ENCODE measurements at regions not wholly inside any gene's neighbourhood (a gene's known extent, or its start where the extent isn't known, plus 50 kb on each side); places are given as distances from the start of the nearest gene placed in this dataset.
"Not testable (repeated sequence)": the region's sequence is repeated elsewhere in the genome, so short reads cannot be mapped to it uniquely, and the experiment has no call there.

- H3K27ac ChIP-seq; H3K4me1 ChIP-seq; H3K27me3 ChIP-seq; H3K9me3 ChIP-seq; H3K36me3 ChIP-seq (ENCODE audit: low read depth, missing control alignments); DNase-seq; intact Hi-C loops (cut with DNase I; ENCODE audit: low total_unique reads); H3K4me3 ChIP-seq: not testable (repeated sequence)
- WGBS, 2 donors = 51 to 53% methylated on average over 5 of the region's 5 CpGs
Measured at GRCh38 chr11:49562262-49562661, 353.9 kb upstream of the FOLH1 start.

- intact Hi-C loops (cut with DNase I; ENCODE audit: low total_unique reads) = not testable (repeated sequence)
Measured at GRCh38 chr11:49579492-49579891, 371.1 kb upstream of the FOLH1 start.

GRCh38 chr11:49585495-49585894 lies 366.7 kb upstream of the OR4C13 start:
- DNase-seq; H3K27ac ChIP-seq; H3K9me3 ChIP-seq; H3K4me1 ChIP-seq; intact Hi-C loops (cut with DNase I; ENCODE audit: low total_unique reads); H3K4me3 ChIP-seq; H3K36me3 ChIP-seq (ENCODE audit: low read depth, missing control alignments); H3K27me3 ChIP-seq: not testable (repeated sequence)
- 25 to 34% methylated on average over 2 of the region's 2 CpGs for WGBS, 2 donors

More at GRCh38 chr11:49579492-49579891, 371.1 kb upstream of the FOLH1 start:
- 59 to 60% methylated on average over 4 of the region's 4 CpGs for WGBS, 2 donors
- H3K9me3 ChIP-seq; H3K4me1 ChIP-seq; H3K27me3 ChIP-seq; H3K4me3 ChIP-seq; DNase-seq; H3K36me3 ChIP-seq (ENCODE audit: low read depth, missing control alignments); H3K27ac ChIP-seq: not testable (repeated sequence)

- DNase-seq; H3K4me3 ChIP-seq; H3K4me1 ChIP-seq; H3K36me3 ChIP-seq (ENCODE audit: low read depth, missing control alignments); intact Hi-C loops (cut with DNase I; ENCODE audit: low total_unique reads); H3K9me3 ChIP-seq; H3K27ac ChIP-seq; H3K27me3 ChIP-seq: not testable (repeated sequence)
Measured at GRCh38 chr11:49608892-49609291, 343.3 kb upstream of the OR4C13 start.

- intact Hi-C loops (cut with DNase I; ENCODE audit: low total_unique reads); H3K4me1 ChIP-seq; H3K9me3 ChIP-seq; H3K27me3 ChIP-seq; H3K4me3 ChIP-seq; H3K36me3 ChIP-seq (ENCODE audit: low read depth, missing control alignments); DNase-seq; H3K27ac ChIP-seq: not testable (repeated sequence)
- WGBS, 2 donors = 0 to 47% methylated on average over 1 of the region's 1 CpG
Measured at GRCh38 chr11:49623872-49624271, 328.3 kb upstream of the OR4C13 start.

- H3K9me3 ChIP-seq; H3K4me3 ChIP-seq; H3K4me1 ChIP-seq; H3K36me3 ChIP-seq (ENCODE audit: low read depth, missing control alignments); H3K27ac ChIP-seq; H3K27me3 ChIP-seq; intact Hi-C loops (cut with DNase I; ENCODE audit: low total_unique reads): not testable (repeated sequence)
- peak; percentile 17 for DNase-seq
- 32 to 63% methylated on average over 2 of the region's 2 CpGs for WGBS, 2 donors
Measured at GRCh38 chr11:49670705-49671104, 281.5 kb upstream of the OR4C13 start.

- H3K4me1 ChIP-seq; DNase-seq; H3K36me3 ChIP-seq (ENCODE audit: low read depth, missing control alignments); H3K4me3 ChIP-seq; intact Hi-C loops (cut with DNase I; ENCODE audit: low total_unique reads); H3K9me3 ChIP-seq; H3K27me3 ChIP-seq; H3K27ac ChIP-seq: not testable (repeated sequence)
- WGBS, 2 donors = 44 to 75% methylated on average over 1 of the region's 1 CpG
Measured at GRCh38 chr11:49702121-49702520, 250.1 kb upstream of the OR4C13 start.

GRCh38 chr11:49750447-49750846 lies 201.7 kb upstream of the OR4C13 start:
- H3K4me3 ChIP-seq; DNase-seq; H3K9me3 ChIP-seq; H3K27me3 ChIP-seq; H3K4me1 ChIP-seq; H3K36me3 ChIP-seq (ENCODE audit: low read depth, missing control alignments); intact Hi-C loops (cut with DNase I; ENCODE audit: low total_unique reads); H3K27ac ChIP-seq: not testable (repeated sequence)
- 38 to 54% methylated on average over 2 of the region's 2 CpGs for WGBS, 2 donors

- DNase-seq; intact Hi-C loops (cut with DNase I; ENCODE audit: low total_unique reads); H3K27me3 ChIP-seq; H3K27ac ChIP-seq; H3K9me3 ChIP-seq; H3K4me1 ChIP-seq; H3K4me3 ChIP-seq; H3K36me3 ChIP-seq (ENCODE audit: low read depth, missing control alignments): not testable (repeated sequence)
Measured at GRCh38 chr11:49750960-49751359, 201.2 kb upstream of the OR4C13 start.

GRCh38 chr11:49780791-49781190 lies 171.4 kb upstream of the OR4C13 start:
- H3K27me3 ChIP-seq; H3K27ac ChIP-seq; H3K36me3 ChIP-seq (ENCODE audit: low read depth, missing control alignments); H3K4me1 ChIP-seq; H3K9me3 ChIP-seq; H3K4me3 ChIP-seq; DNase-seq; intact Hi-C loops (cut with DNase I; ENCODE audit: low total_unique reads): not testable (repeated sequence)
- WGBS, 2 donors = 73 to 77% methylated on average over 7 to 20 of the region's 20 CpGs

- 63 to 69% methylated on average over 1 of the region's 1 CpG for WGBS, 2 donors
- H3K27ac ChIP-seq; H3K36me3 ChIP-seq (ENCODE audit: low read depth, missing control alignments); H3K4me1 ChIP-seq; intact Hi-C loops (cut with DNase I; ENCODE audit: low total_unique reads); H3K4me3 ChIP-seq; H3K27me3 ChIP-seq; H3K9me3 ChIP-seq; DNase-seq: not testable (repeated sequence)
Measured at GRCh38 chr11:49782000-49782399, 170.2 kb upstream of the OR4C13 start.

- H3K4me1 ChIP-seq; intact Hi-C loops (cut with DNase I; ENCODE audit: low total_unique reads); H3K4me3 ChIP-seq; H3K9me3 ChIP-seq; H3K27ac ChIP-seq; H3K27me3 ChIP-seq; H3K36me3 ChIP-seq (ENCODE audit: low read depth, missing control alignments); DNase-seq: not testable (repeated sequence)
- 66 to 69% methylated on average over 3 to 5 of the region's 6 CpGs for WGBS, 2 donors
Measured at GRCh38 chr11:49783841-49784240, 168.3 kb upstream of the OR4C13 start.

- H3K27me3 ChIP-seq; H3K4me1 ChIP-seq; H3K4me3 ChIP-seq; DNase-seq; intact Hi-C loops (cut with DNase I; ENCODE audit: low total_unique reads); H3K9me3 ChIP-seq; H3K27ac ChIP-seq; H3K36me3 ChIP-seq (ENCODE audit: low read depth, missing control alignments): not testable (repeated sequence)
- WGBS, 2 donors = 26 to 53% methylated on average over 2 of the region's 2 CpGs
Measured at GRCh38 chr11:49789787-49790186, 162.4 kb upstream of the OR4C13 start.

Measured in testis (tissue), 2 donors.